HCT116 (cell line): ENCODE measurements at regions not wholly inside any gene's neighbourhood (a gene's known extent, or its start where the extent isn't known, plus 50 kb on each side); places are given as distances from the start of the nearest gene placed in this dataset.

Source experiments
- ATAC-seq: fragments of 200-7000 bp; cut with Tn5 transposase; 2 replicates; pipeline ENCODE4 v1.9.1; 2020; ENCODE audit warnings: mild to moderate bottlenecking, moderate library complexity
- BruUV-seq: library from RNA; stranded (reverse); fragments of 400-500 nt; replicated peaks from 2 replicates; lab custom pipeline; 2021; lab: Mats Ljungman, UMichigan
- CTCF ChIA-PET: fragments of 300-600 bp; sonication (Branson Sonifier 250); formaldehyde crosslinking; loops from one replicate; lab custom pipeline; 2021; ENCODE audit warnings: antibody characterized with exemption; lab: Charles Lee
- POLR2A ChIA-PET: fragments of 300-600, 350-600 bp; sonication (Branson Sonifier 250); formaldehyde crosslinking; loops from one replicate; lab custom pipeline; 2021; ENCODE audit warnings: antibody characterized with exemption; lab: Charles Lee
- RAD21 ChIA-PET, 2 experiments: fragments of 300-600 bp; sonication (Branson Sonifier 250); formaldehyde crosslinking; loops; one replicate each; lab custom pipeline; 2023; ENCODE audit warnings: low total read pairs in 2 of 2; ENCODE audit not compliant: uncharacterized antibody in 2 of 2, unreplicated experiment in 2 of 2, low non-redundant PET in 1 of 2; lab: Charles Lee
- DNase-seq: peaks from one replicate; pipeline ENCODE4 v3.0.0-alpha.2; 2010; ENCODE audit warnings: low read depth, low spot score
- H2AFZ ChIP-seq: fragments of 200-600 bp; shearing (Covaris generic), sonication (generic); 2 replicates; pipeline ENCODE4 v1.6.1; 2017; ENCODE audit warnings: low read depth, mixed run types, mixed read lengths, antibody characterized with exemption, low read length; ENCODE audit not compliant: poor library complexity, severe bottlenecking
- H3K27ac ChIP-seq: 2 replicates; pipeline ENCODE4 v1.5.1; 2012; ENCODE audit warnings: low read depth, low read length
- H3K27me3 ChIP-seq: fragments of 200-600 bp; sonication (generic); 2 replicates; pipeline ENCODE4 v1.6.1; 2016; ENCODE audit warnings: mixed run types, low read length, mixed read lengths; ENCODE audit not compliant: insufficient read depth
- H3K36me3 ChIP-seq, 2 experiments: fragments of 200-500 bp in 1 of 2; fragments of 200-600 bp in 1 of 2; sonication (Bioruptor generic) in 1 of 2; sonication (generic) in 1 of 2; 2 replicates each; pipeline versions ENCODE4 v1.5.1 to v1.6.1; 2014 to 2016; ENCODE audit warnings: low read length in 2 of 2, inconsistent platforms in 1 of 2, mixed read lengths in 1 of 2, mixed run types in 1 of 2; ENCODE audit not compliant: insufficient read depth in 2 of 2, control insufficient read depth in 1 of 2
- H3K4me1 ChIP-seq, 2 experiments: fragments of 200-600 bp in 1 of 2; sonication (generic) in 1 of 2; 2 replicates each; pipeline versions ENCODE4 v1.5.1 to v1.6.1; 2012 to 2017; ENCODE audit warnings: low read length in 2 of 2, inconsistent platforms in 1 of 2, mild to moderate bottlenecking in 1 of 2, mixed read lengths in 1 of 2, mixed run types in 1 of 2, moderate library complexity in 1 of 2; ENCODE audit not compliant: insufficient read depth in 2 of 2, control insufficient read depth in 1 of 2
- H3K4me2 ChIP-seq: fragments of 200-600 bp; sonication (generic); 2 replicates; pipeline ENCODE4 v1.6.1; 2017; ENCODE audit warnings: mixed run types, low read length, mixed read lengths
- H3K4me3 ChIP-seq, 2 experiments: fragments of 200-600 bp in 1 of 2; sonication (generic) in 1 of 2; replicated peaks in 1 of 2; 2 replicates each; pipeline ENCODE4 v1.5.1; 2011 to 2016; ENCODE audit warnings: low read length in 2 of 2, control low read depth in 1 of 2, low read depth in 1 of 2, mild to moderate bottlenecking in 1 of 2, mixed read lengths in 1 of 2, mixed run types in 1 of 2
- H3K79me2 ChIP-seq: fragments of 200-600 bp; sonication (generic); 2 replicates; pipeline ENCODE4 v1.6.1; 2017; ENCODE audit warnings: mild to moderate bottlenecking, mixed run types, low read length, moderate library complexity, mixed read lengths; ENCODE audit not compliant: insufficient read depth
- H3K9ac ChIP-seq: fragments of 200-600 bp; sonication (generic); 2 replicates; pipeline ENCODE4 v1.6.1; 2016; ENCODE audit warnings: low read length, mixed read lengths
- H3K9me2 ChIP-seq: fragments of 200-600 bp; sonication (generic), shearing (Covaris generic); 2 replicates; pipeline ENCODE4 v1.6.1; 2017; ENCODE audit warnings: mixed run types, mild to moderate bottlenecking, moderate library complexity; ENCODE audit not compliant: insufficient read depth
- H3K9me3 ChIP-seq, 2 experiments: fragments of 200-500 bp in 1 of 2; fragments of 200-600 bp in 1 of 2; sonication (Bioruptor generic) in 1 of 2; sonication (generic) in 1 of 2; 2 replicates each; pipeline ENCODE4 v1.6.1; 2014 to 2017; ENCODE audit warnings: low read length in 2 of 2, mixed read lengths in 2 of 2, inconsistent platforms in 1 of 2, low read depth in 1 of 2, mild to moderate bottlenecking in 1 of 2, mixed run types in 1 of 2, moderate library complexity in 1 of 2; ENCODE audit not compliant: control insufficient read depth in 1 of 2, insufficient read depth in 1 of 2
- H4K20me1 ChIP-seq: fragments of 200-600 bp; sonication (generic), shearing (Covaris generic); 2 replicates; pipeline ENCODE4 v1.6.1; 2017; ENCODE audit warnings: mixed run types, mild to moderate bottlenecking, moderate library complexity; ENCODE audit not compliant: insufficient read depth
- CBX3 ChIP-seq: IDR thresholded peaks from 2 replicates; pipeline ENCODE4 v1.6.1; 2012; ENCODE audit warnings: low read depth
- ELF1 ChIP-seq: IDR thresholded peaks from 2 replicates; pipeline ENCODE4 v1.6.1; 2012; ENCODE audit warnings: low read depth, borderline replicate concordance
- EZH2 ChIP-seq: fragments of 200-600 bp; sonication (generic); IDR thresholded peaks from 2 replicates; pipeline ENCODE4 v1.6.1; 2017; ENCODE audit warnings: antibody characterized with exemption, mixed run types
- EZH2phosphoT487 ChIP-seq: fragments of 200-600 bp; IDR thresholded peaks from 2 replicates; pipeline ENCODE4 v1.6.1; 2018; ENCODE audit warnings: antibody characterized with exemption, borderline replicate concordance
- JUND ChIP-seq: IDR thresholded peaks from 2 replicates; pipeline ENCODE4 v1.6.1; 2012
- SP1 ChIP-seq: IDR thresholded peaks from 2 replicates; pipeline ENCODE4 v1.6.1; 2012; ENCODE audit warnings: low read depth
- SRF ChIP-seq: IDR thresholded peaks from 2 replicates; pipeline ENCODE4 v1.6.1; 2012; ENCODE audit warnings: low read depth
- YY1 ChIP-seq: IDR thresholded peaks from 2 replicates; pipeline ENCODE4 v1.6.1; 2011; ENCODE audit warnings: low read length, low read depth, moderate library complexity, mild to moderate bottlenecking; ENCODE audit not compliant: insufficient replicate concordance; ENCODE audit errors: extremely low read depth
- intact Hi-C: fragments of 100-400 bp; cut with micrococcal nuclease; formaldehyde crosslinking; loops from 2 replicates; pipeline ENCODE4 v1.10.0; 2022
- TF ChIP-seq, protein P1 (sequence below): IDR thresholded peaks from 2 replicates; pipeline ENCODE4 v1.6.1; 2012

DNA sequence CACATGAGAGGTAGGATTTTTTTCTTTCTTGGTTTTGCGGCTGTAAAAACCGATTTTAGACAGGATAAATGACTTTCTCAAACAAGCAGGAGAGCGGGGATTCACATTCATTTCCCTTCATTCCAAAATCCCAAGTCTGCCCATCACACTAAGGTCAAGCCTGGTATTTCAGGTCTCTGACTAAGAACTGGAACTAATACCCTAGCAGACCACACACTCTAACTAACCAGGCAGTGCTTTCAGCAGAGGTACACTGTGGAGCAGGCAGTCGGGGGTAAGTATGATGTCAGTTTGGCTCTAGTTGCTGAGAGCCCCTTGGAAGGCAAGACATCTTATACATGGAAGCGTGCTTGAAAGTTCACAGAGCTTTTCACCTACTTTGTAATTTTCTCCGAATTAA lies 128.1 kb upstream of the LHCGR start:
- H2AFZ ChIP-seq: no peak overlapping the region
- H3K4me3 ChIP-seq: no peak overlapping the region
- no peaks in the 10 kb centered on the region for H3K9me2 ChIP-seq
- H3K79me2 ChIP-seq: no peaks in the 10 kb centered on the region
- H3K27me3 ChIP-seq: peaks cover 4% of the 10 kb centered on the region; the same call in 1 of the 2 replicates
- H4K20me1 ChIP-seq: no peaks in the 10 kb centered on the region
- no peak overlapping the region for H3K9ac ChIP-seq
- CTCF ChIA-PET: no interaction called here
- no TSS peak for BruUV-seq
- no peak for DNase-seq
- POLR2A ChIA-PET: no interaction called here
- H3K27ac ChIP-seq: no peak overlapping the region
- H3K4me2 ChIP-seq: no peak overlapping the region
- H3K4me1 ChIP-seq: no peaks in the 10 kb centered on the region
- no peaks in the 10 kb centered on the region for H3K36me3 ChIP-seq
- no peak for TF ChIP-seq SP1
- TF ChIP-seq ELF1: no peak
- no peak for TF ChIP-seq JUND
- no peak for TF ChIP-seq YY1
- TF ChIP-seq CBX3: no peak
- TF ChIP-seq, all 23 proteins: peak for 0
- RAD21 ChIA-PET: no interaction called here
- intact Hi-C loops: no loop called here
- no peak for ATAC-seq
- no peaks in the 10 kb centered on the region for H3K9me3 ChIP-seq

DNA sequence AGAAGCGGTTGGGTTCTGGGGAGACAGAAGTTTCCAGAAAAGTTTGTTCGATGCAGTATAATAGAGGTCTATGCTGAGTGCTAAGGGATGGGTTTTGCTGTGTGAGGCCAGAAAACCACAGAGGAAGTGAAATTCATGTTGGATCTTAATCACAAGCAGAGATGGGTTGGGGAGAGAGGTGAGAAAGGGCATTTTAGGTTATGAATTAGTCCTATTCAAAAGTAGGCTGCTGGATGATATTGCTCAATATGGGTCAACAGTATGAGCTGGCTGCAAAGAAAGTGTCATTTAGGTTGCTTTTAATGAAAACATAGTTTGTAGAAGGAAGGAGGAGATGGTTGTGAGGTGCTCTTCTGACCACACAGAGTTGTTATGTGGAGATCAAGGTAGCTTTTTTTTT lies 118.8 kb upstream of the LHCGR start:
- H3K27ac ChIP-seq: no peak overlapping the region
- ChIA-PET POLR2A (no interaction called here), CTCF (no interaction called here), RAD21 (no interaction called here)
- H4K20me1 ChIP-seq: no peaks in the 10 kb centered on the region
- no peak overlapping the region for H3K4me2 ChIP-seq
- no peaks in the 10 kb centered on the region for H3K9me2 ChIP-seq
- no peaks in the 10 kb centered on the region for H3K4me1 ChIP-seq
- intact Hi-C loops: no loop called here
- ATAC-seq: no peak
- H3K36me3 ChIP-seq: no peaks in the 10 kb centered on the region
- DNase-seq: no peak
- peaks cover 15% of the 10 kb centered on the region for H3K27me3 ChIP-seq
- H3K79me2 ChIP-seq: no peaks in the 10 kb centered on the region
- TF ChIP-seq EZH2 (no peak), EZH2phosphoT487 (no peak), SRF (no peak)
- TF ChIP-seq, protein P1, sequence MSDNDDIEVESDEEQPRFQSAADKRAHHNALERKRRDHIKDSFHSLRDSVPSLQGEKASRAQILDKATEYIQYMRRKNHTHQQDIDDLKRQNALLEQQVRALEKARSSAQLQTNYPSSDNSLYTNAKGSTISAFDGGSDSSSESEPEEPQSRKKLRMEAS: no peak
- TF ChIP-seq, all 23 proteins: peak for 0
- H3K9me3 ChIP-seq: no peaks in the 10 kb centered on the region
- no peak overlapping the region for H2AFZ ChIP-seq
- no TSS peak for BruUV-seq
- no peak overlapping the region for H3K4me3 ChIP-seq
- H3K9ac ChIP-seq: no peak overlapping the region
